H1 (cell line): ENCODE measurements at regions not wholly inside any gene's neighbourhood (a gene's known extent, or its start where the extent isn't known, plus 50 kb on each side); places are given as distances from the start of the nearest gene placed in this dataset.

Experiments
- CTCF ChIA-PET: fragments of 300-600 bp; sonication (Branson Sonifier 250); formaldehyde crosslinking; loops from one replicate; lab custom pipeline; 2021; ENCODE audit not compliant: partially characterized antibody; lab: Charles Lee
- POLR2A ChIA-PET: fragments of 300-600 bp; sonication (Branson Sonifier 250); formaldehyde crosslinking; loops from one replicate; lab custom pipeline; 2021; ENCODE audit warnings: inconsistent platforms; ENCODE audit not compliant: partially characterized antibody; lab: Charles Lee
- DNase-seq, 2 experiments: peaks; one replicate each; pipeline versions ENCODE4 v3.0.0 to v3.0.0-alpha.2; 2010 to 2022; ENCODE audit warnings: low spot score in 2 of 2, low read depth in 1 of 2, mixed read lengths in 1 of 2
- FAIRE-seq: peaks from 2 replicates; lab custom pipeline; 2011; peaks lifted over from hg19 to GRCh38; lab: Jason Lieb, UNC
- H2AFZ ChIP-seq: 2 replicates; pipeline ENCODE4 v1.8.1; 2012; ENCODE audit warnings: low read length, inconsistent platforms
- H2AK5ac ChIP-seq: 2 replicates; pipeline ENCODE4 v1.6.1; 2013; ENCODE audit warnings: low read depth, low read length
- H2BK120ac ChIP-seq: replicated peaks from 2 replicates; pipeline ENCODE3; 2013; ENCODE audit warnings: low read depth, low read length, inconsistent platforms
- H2BK12ac ChIP-seq: 2 replicates; pipeline ENCODE4 v1.6.1; 2013; ENCODE audit warnings: low read depth, low read length
- H2BK15ac ChIP-seq: 2 replicates; pipeline ENCODE4 v1.6.1; 2013; ENCODE audit warnings: low read length
- H2BK20ac ChIP-seq: 2 replicates; pipeline ENCODE4 v1.6.1; 2013; ENCODE audit warnings: low read length
- H2BK5ac ChIP-seq: 2 replicates; pipeline ENCODE4 v1.6.1; 2013; ENCODE audit warnings: low read depth, low read length
- H3K14ac ChIP-seq: 2 replicates; pipeline ENCODE4 v1.6.1; 2013; ENCODE audit warnings: inconsistent platforms; ENCODE audit not compliant: insufficient read length
- H3K18ac ChIP-seq: 2 replicates; pipeline ENCODE4 v1.6.1; 2013; ENCODE audit warnings: low read length; ENCODE audit errors: extremely low read depth
- H3K23ac ChIP-seq: 2 replicates; pipeline ENCODE4 v1.6.1; 2013; ENCODE audit warnings: inconsistent platforms; ENCODE audit not compliant: insufficient read length
- H3K23me2 ChIP-seq: 2 replicates; pipeline ENCODE4 v1.6.1; 2013; ENCODE audit warnings: low read depth, low read length
- H3K27ac ChIP-seq: 2 replicates; pipeline ENCODE4 v1.6.1; 2011; ENCODE audit warnings: low read depth, low read length, inconsistent platforms
- H3K27me3 ChIP-seq, 4 experiments: replicated peaks in 1 of 4; 1 replicate in 1 of 4; 2 replicates in 3 of 4; pipeline versions ENCODE4 v1.6.1 to v1.8.1; 2011 to 2013; ENCODE audit warnings: low read length in 3 of 4, mild to moderate bottlenecking in 3 of 4, inconsistent platforms in 2 of 4, mixed read lengths in 2 of 4, moderate library complexity in 1 of 4; ENCODE audit not compliant: control insufficient read depth in 3 of 4, insufficient read depth in 3 of 4; ENCODE audit errors: extremely low read depth in 1 of 4
- H3K36me3 ChIP-seq, 4 experiments: 2 replicates each; pipeline versions ENCODE4 v1.6.1 to v1.8.1; 2011 to 2013; ENCODE audit warnings: mild to moderate bottlenecking in 4 of 4, low read length in 3 of 4, moderate library complexity in 2 of 4, control low read depth in 1 of 4, inconsistent platforms in 1 of 4; ENCODE audit not compliant: insufficient read depth in 4 of 4, control insufficient read depth in 2 of 4
- H3K4ac ChIP-seq: replicated peaks from 2 replicates; pipeline ENCODE3; 2013; ENCODE audit warnings: low read length, low read depth, mixed read lengths, inconsistent platforms; ENCODE audit not compliant: insufficient read length
- H3K4me1 ChIP-seq, 4 experiments: replicated peaks in 1 of 4; 1 replicate in 1 of 4; 2 replicates in 3 of 4; pipeline versions ENCODE4 v1.6.1 to v1.8.1; 2011 to 2013; ENCODE audit warnings: low read length in 3 of 4, inconsistent platforms in 2 of 4, mixed read lengths in 1 of 4; ENCODE audit not compliant: insufficient read depth in 4 of 4, control insufficient read depth in 3 of 4
- H3K4me2 ChIP-seq, 2 experiments: 2 replicates each; pipeline versions ENCODE4 v1.6.1 to v1.8.1; 2011 to 2013; ENCODE audit warnings: low read depth in 2 of 2, low read length in 2 of 2, control low read depth in 1 of 2, inconsistent platforms in 1 of 2, mild to moderate bottlenecking in 1 of 2; ENCODE audit not compliant: insufficient read depth in 1 of 2
- H3K4me3 ChIP-seq, 4 experiments: fragments of 200-600, 300-600 bp in 1 of 4; sonication (generic), shearing (Covaris generic), sonication (Bioruptor Twin) in 1 of 4; 2 replicates each; pipeline versions ENCODE4 v1.5.1 to v1.8.1; 2011 to 2016; ENCODE audit warnings: low read length in 4 of 4, low read depth in 3 of 4, control low read depth in 2 of 4, inconsistent platforms in 2 of 4, mild to moderate bottlenecking in 2 of 4, mixed read lengths in 1 of 4, moderate library complexity in 1 of 4; ENCODE audit not compliant: insufficient read depth in 2 of 4; ENCODE audit errors: extremely low read depth in 1 of 4
- H3K56ac ChIP-seq: replicated peaks from 2 replicates; pipeline ENCODE3; 2013; ENCODE audit warnings: low read depth, mild to moderate bottlenecking, mixed read lengths, low read length, inconsistent platforms; ENCODE audit not compliant: insufficient read length
- H3K79me1 ChIP-seq: 2 replicates; pipeline ENCODE4 v1.6.1; 2013; ENCODE audit warnings: low read depth, low read length, control low read depth
- H3K79me2 ChIP-seq, 2 experiments: 2 replicates each; pipeline versions ENCODE4 v1.6.1 to v1.8.1; 2012 to 2013; ENCODE audit warnings: low read length in 2 of 2, mild to moderate bottlenecking in 2 of 2, inconsistent platforms in 1 of 2; ENCODE audit not compliant: insufficient read depth in 2 of 2, control insufficient read depth in 1 of 2
- H3K9ac ChIP-seq, 4 experiments: replicated peaks in 1 of 4; 1 replicate in 1 of 4; 2 replicates in 3 of 4; pipeline versions ENCODE4 v1.6.1 to v1.8.1; 2011 to 2013; ENCODE audit warnings: low read depth in 3 of 4, low read length in 3 of 4, control low read depth in 2 of 4, mild to moderate bottlenecking in 2 of 4, moderate library complexity in 2 of 4, inconsistent platforms in 1 of 4; ENCODE audit errors: extremely low read depth in 1 of 4
- H3K9me3 ChIP-seq, 2 experiments: 2 replicates each; pipeline versions ENCODE4 v1.6.1 to v1.8.1; 2012 to 2013; ENCODE audit warnings: mild to moderate bottlenecking in 2 of 2, moderate library complexity in 2 of 2, control low read depth in 1 of 2, inconsistent platforms in 1 of 2, low read depth in 1 of 2, low read length in 1 of 2, mixed read lengths in 1 of 2; ENCODE audit not compliant: insufficient read depth in 2 of 2
- H4K20me1 ChIP-seq, 2 experiments: replicated peaks in 1 of 2; 2 replicates each; pipeline versions ENCODE3 to v1.8.1; 2011 to 2013; ENCODE audit warnings: inconsistent platforms in 2 of 2, low read length in 2 of 2, mild to moderate bottlenecking in 1 of 2; ENCODE audit not compliant: insufficient read depth in 2 of 2, control insufficient read depth in 1 of 2
- H4K5ac ChIP-seq: 2 replicates; pipeline ENCODE4 v1.6.1; 2013; ENCODE audit warnings: low read length, low read depth, mixed read lengths, inconsistent platforms; ENCODE audit not compliant: insufficient read length
- H4K8ac ChIP-seq: 2 replicates; pipeline ENCODE4 v1.8.0; 2013; ENCODE audit warnings: mild to moderate bottlenecking, moderate library complexity, low read length, inconsistent platforms; ENCODE audit not compliant: insufficient read depth; ENCODE audit errors: extremely low read depth
- H4K91ac ChIP-seq: replicated peaks from 2 replicates; pipeline ENCODE3; 2013; ENCODE audit warnings: low read length, mixed read lengths, inconsistent platforms; ENCODE audit not compliant: insufficient read length
- BCL11A ChIP-seq, 2 experiments: IDR thresholded peaks; one replicate each; pipeline ENCODE4 v1.6.1; 2011; ENCODE audit warnings: low read depth in 2 of 2, low read length in 2 of 2, mild to moderate bottlenecking in 2 of 2
- CTBP2 ChIP-seq: IDR thresholded peaks from 2 replicates; pipeline ENCODE4 v1.7.0; 2011; ENCODE audit warnings: borderline replicate concordance, mild to moderate bottlenecking, moderate library complexity, mixed read lengths, low read length; ENCODE audit not compliant: insufficient read depth, insufficient read length
- GABPA ChIP-seq: IDR thresholded peaks from 2 replicates; pipeline ENCODE4 v1.6.1; 2011; ENCODE audit warnings: mild to moderate bottlenecking, low read length, moderate library complexity, borderline replicate concordance; ENCODE audit not compliant: insufficient read depth
- KDM1A ChIP-seq: fragments of 200-600, 300-600 bp; sonication (generic); IDR thresholded peaks from 2 replicates; pipeline ENCODE4 v1.7.1; 2016; ENCODE audit warnings: mild to moderate bottlenecking, low read length, borderline replicate concordance
- KDM5A ChIP-seq: fragments of 200-600 bp; IDR thresholded peaks from 2 replicates; pipeline ENCODE4 v1.7.1; 2012; ENCODE audit warnings: mild to moderate bottlenecking, low read length, inconsistent platforms, mixed read lengths
- NRF1 ChIP-seq: IDR thresholded peaks from 2 replicates; pipeline ENCODE4 v1.6.1; 2011; ENCODE audit warnings: mild to moderate bottlenecking, low read depth, low read length, improper control_type of control experiment
- POLR2AphosphoS5 ChIP-seq: IDR thresholded peaks from 2 replicates; pipeline ENCODE4 v1.6.1; 2011; ENCODE audit warnings: low read depth, low read length
- SIRT6 ChIP-seq: IDR thresholded peaks from one replicate; pipeline ENCODE4 v1.7.1; 2012; ENCODE audit warnings: low read length, inconsistent platforms
- SP1 ChIP-seq: IDR thresholded peaks from 2 replicates; pipeline ENCODE4 v1.6.1; 2011; ENCODE audit warnings: low read depth, low read length
- SP2 ChIP-seq: IDR thresholded peaks from 2 replicates; pipeline ENCODE4 v1.6.1; 2012; ENCODE audit warnings: mild to moderate bottlenecking, low read length, inconsistent platforms
- SUZ12 ChIP-seq: fragments of 200-600 bp; sonication (generic); IDR thresholded peaks from 2 replicates; pipeline ENCODE4 v1.6.1; 2012; ENCODE audit warnings: mild to moderate bottlenecking, inconsistent platforms, low read length, moderate library complexity, mixed read lengths
- TCF12 ChIP-seq: IDR thresholded peaks from 2 replicates; pipeline ENCODE4 v1.6.1; 2011; ENCODE audit warnings: low read depth, mild to moderate bottlenecking, low read length
- USF2 ChIP-seq: IDR thresholded peaks from 2 replicates; pipeline ENCODE4 v1.6.1; 2011; ENCODE audit warnings: low read length, improper control_type of control experiment
- ZNF274 ChIP-seq: IDR thresholded peaks from 2 replicates; pipeline ENCODE4 v1.7.0; 2012; ENCODE audit warnings: low read length, borderline replicate concordance; ENCODE audit errors: extremely low read depth
- WGBS, 2 experiments: shearing (Covaris generic) in 1 of 2; methylation state at CpG; one replicate each; pipeline versions ENCODE4 v1.1.6 to v1.1.7; 2013 to 2015; ENCODE audit warnings: low lambda C conversion rate in 2 of 2, mixed read lengths in 2 of 2, inconsistent platforms in 1 of 2, low coverage in 1 of 2, missing lambda C conversion rate in 1 of 2; ENCODE audit not compliant: insufficient replicate concordance in 2 of 2, insufficient coverage in 1 of 2, insufficient read length in 1 of 2; ENCODE audit errors: extremely low coverage in 1 of 2, missing lambda C conversion rate in 1 of 2; 5-methylcytosine and 5-hydroxymethylcytosine counted together

DNA sequence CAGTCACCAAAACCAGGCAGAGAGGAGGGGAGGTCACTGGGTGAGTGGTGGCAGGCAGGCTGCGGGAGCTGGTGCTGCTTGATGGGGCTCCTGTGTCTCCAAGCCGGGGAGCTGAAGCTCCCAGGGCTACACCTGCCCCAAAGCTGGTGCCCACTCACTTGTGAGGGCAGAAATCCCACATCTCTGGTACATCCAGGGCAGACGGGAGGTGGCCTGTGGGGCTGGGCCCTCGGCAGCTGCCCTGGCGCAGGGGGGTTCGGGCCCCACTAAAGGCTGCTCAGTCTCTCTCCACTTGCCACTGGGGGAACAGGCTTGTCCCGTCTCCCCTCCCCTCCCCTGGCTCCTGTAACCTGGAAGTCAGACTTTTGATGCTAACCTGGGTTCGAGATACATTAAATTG lies 55.6 kb upstream of the PPARA start:
- no peak overlapping the region for H3K4me3 ChIP-seq
- POLR2A ChIA-PET = interaction anchor here (0.9 kb wide), 1 partner anchor 25 kb away, joined by 4 read pairs; no protein-coding TSS in a partner anchor
- H2BK12ac ChIP-seq = no peak overlapping the region

More for the DNA sequence above, 55.6 kb upstream of the PPARA start:
- CTCF ChIA-PET = interaction anchor here (1.2 to 1.9 kb wide), 2 partner anchors 16 to 100 kb away, joined by 5 to 6 read pairs; no protein-coding TSS in a partner anchor
- Histone ChIP-seq H2BK15ac (no peak overlapping the region), H3K56ac (no peak overlapping the region), H2BK120ac (no peak overlapping the region), H2AK5ac (no peak overlapping the region), H4K5ac (no peak overlapping the region), H3K4me1 (no peaks in the 10 kb centered on the region), H3K4ac (no peak overlapping the region), H4K91ac (no peak overlapping the region), H2AFZ (no peak overlapping the region), H3K23me2 (no peaks in the 10 kb centered on the region), H4K20me1 (peaks cover 0 to 3% of the 10 kb centered on the region in 2 experiments), H3K4me2 (no peak overlapping the region), H3K79me1 (peaks cover 4% of the 10 kb centered on the region; the same call in 1 of the 2 replicates), H3K27ac (no peak overlapping the region), H2BK20ac (no peak overlapping the region), H3K18ac (no peak overlapping the region), H3K9me3 (no peaks in the 10 kb centered on the region), H3K14ac (no peak overlapping the region), H3K36me3 (no peaks in the 10 kb centered on the region), H3K27me3 (no peaks in the 10 kb centered on the region), H3K23ac (no peak overlapping the region), H3K79me2 (0 out of 4 replicates have a peak, but pooled peaks cover 0 to 8% of the 10 kb centered on the region in 2 experiments), H4K8ac (peak overlapping the region; percentile 65; the same call in 1 of the 2 replicates)
- DNase-seq (no peak), FAIRE-seq (no peak)
- 84% methylated on average over 6 of the region's 8 CpGs; no CpG with 5 or more reads in 1 of the 2 experiments for WGBS, 2 experiments
- TF ChIP-seq KDM1A = no peak
- no peak for TF ChIP-seq SIRT6
- TF ChIP-seq SUZ12 = no peak
- TF ChIP-seq POLR2AphosphoS5 = no peak
- no peak for TF ChIP-seq KDM5A
- TF ChIP-seq NRF1 = no peak
- TF ChIP-seq SP1 = no peak
- TF ChIP-seq TCF12 = no peak
- no peak for TF ChIP-seq CTBP2
- no peak for TF ChIP-seq SP2
- no peak for TF ChIP-seq GABPA
- TF ChIP-seq ZNF274 = no peak
- TF ChIP-seq USF2 = no peak
- no peak for TF ChIP-seq BCL11A (IDR thresholded peaks at IDR 0.05; ENCODE audit: low read depth in 2 of 2, low read length in 2 of 2)
- TF ChIP-seq, all 59 proteins: peak for 0
- H3K9ac ChIP-seq = no peak overlapping the region
- H2BK5ac ChIP-seq = no peak overlapping the region; the same call in 1 of the 2 replicates
